SKM-1 (cell line): ENCODE measurements at regions not wholly inside any gene's neighbourhood (a gene's known extent, or its start where the extent isn't known, plus 50 kb on each side); places are given as distances from the start of the nearest gene placed in this dataset.
"Not testable (repeated sequence)": the region's sequence is repeated elsewhere in the genome, so short reads cannot be mapped to it uniquely, and the experiment has no call there.

Source experiments
- DNase-seq: peaks from one replicate; lab custom pipeline; 2025; ENCODE audit not compliant: unreplicated experiment; lab: John Stamatoyannopoulos, UW

- DNase-seq: no peak
Observed at GRCh38 chrX:148080593-148080992, 99.5 kb downstream of the FMR1NB start.

GRCh38 chrX:148084611-148085010 lies 103.5 kb downstream of the FMR1NB start:
- DNase-seq: no peak

GRCh38 chrX:148120151-148120550 lies 139.0 kb downstream of the FMR1NB start:
- DNase-seq: no peak

GRCh38 chrX:148120999-148121623 lies 140.0 kb downstream of the FMR1NB start:
- no peak for DNase-seq

GRCh38 chrX:148128872-148129505 lies 147.9 kb downstream of the FMR1NB start:
- not testable (repeated sequence) for DNase-seq

- DNase-seq: no peak
Observed at GRCh38 chrX:148133105-148133725, 152.1 kb downstream of the FMR1NB start.

- DNase-seq: no peak
Observed at GRCh38 chrX:148134578-148134977, 153.4 kb downstream of the FMR1NB start.

GRCh38 chrX:148135738-148136137 lies 154.6 kb downstream of the FMR1NB start:
- no peak for DNase-seq

- no peak for DNase-seq
Observed at GRCh38 chrX:148146121-148146520, 165.0 kb downstream of the FMR1NB start.

GRCh38 chrX:148156986-148157385 lies 175.8 kb downstream of the FMR1NB start:
- DNase-seq: no peak

- DNase-seq: no peak
Observed at GRCh38 chrX:148159796-148160195, 178.7 kb downstream of the FMR1NB start.

- no peak for DNase-seq
Observed at GRCh38 chrX:148161701-148162100, 180.6 kb downstream of the FMR1NB start.

- DNase-seq: no peak
Observed at GRCh38 chrX:148185631-148186030, 204.5 kb downstream of the FMR1NB start.

GRCh38 chrX:148192547-148192946 lies 211.4 kb downstream of the FMR1NB start:
- no peak for DNase-seq

GRCh38 chrX:148193759-148194158 lies 212.6 kb downstream of the FMR1NB start:
- no peak for DNase-seq

GRCh38 chrX:148203531-148203930 lies 222.4 kb downstream of the FMR1NB start:
- DNase-seq: no peak

- DNase-seq: no peak
Observed at GRCh38 chrX:148204195-148204594, 223.1 kb downstream of the FMR1NB start.

GRCh38 chrX:148214786-148215185 lies 233.6 kb downstream of the FMR1NB start:
- no peak for DNase-seq

- no peak for DNase-seq
Observed at GRCh38 chrX:148215726-148216125, 234.6 kb downstream of the FMR1NB start.

- DNase-seq: no peak
Observed at GRCh38 chrX:148223361-148223760, 242.2 kb downstream of the FMR1NB start.

- DNase-seq: no peak
Observed at GRCh38 chrX:148228521-148228920, 247.4 kb downstream of the FMR1NB start.

- no peak for DNase-seq
Observed at GRCh38 chrX:148229801-148230303, 248.7 kb downstream of the FMR1NB start.
